IMR-90 (cell line): ENCODE measurements at regions not wholly inside any gene's neighbourhood (a gene's known extent, or its start where the extent isn't known, plus 50 kb on each side); places are given as distances from the start of the nearest gene placed in this dataset.

Experiments
- ATAC-seq: fragments of 200-7000 bp; cut with Tn5 transposase; 2 replicates; pipeline ENCODE4 v1.9.1; 2020; ENCODE audit warnings: low read depth, mild to moderate bottlenecking, moderate library complexity
- BruUV-seq: library from RNA; stranded (reverse); fragments of 400-500 nt; replicated peaks from 2 replicates; lab custom pipeline; 2021; lab: Mats Ljungman, UMichigan
- CTCF ChIA-PET: fragments of 300-600 bp; formaldehyde crosslinking; extraction: SDS; loops from one replicate; lab custom pipeline; 2021; ENCODE audit warnings: antibody characterized with exemption; lab: Yijun Ruan, JAX
- POLR2A ChIA-PET: fragments of 300-600 bp; sonication (Branson Sonifier 250); formaldehyde crosslinking; loops from one replicate; lab custom pipeline; 2022; ENCODE audit warnings: antibody characterized with exemption; ENCODE audit not compliant: unreplicated experiment; lab: Charles Lee
- DNase-seq: peaks from one replicate; pipeline ENCODE4 v3.0.0; 2013
- H2AFZ ChIP-seq: replicated peaks from 2 replicates; pipeline ENCODE3; 2013; ENCODE audit warnings: low read length, mild to moderate bottlenecking; ENCODE audit not compliant: poor library complexity
- H2AK5ac ChIP-seq: 2 replicates; pipeline ENCODE4 v1.6.1; 2013; ENCODE audit warnings: low read depth, low read length, inconsistent platforms
- H2AK9ac ChIP-seq: replicated peaks from 2 replicates; pipeline ENCODE3; 2013; ENCODE audit warnings: mild to moderate bottlenecking, low read depth, low read length, moderate library complexity; ENCODE audit not compliant: poor library complexity
- H2BK120ac ChIP-seq: 2 replicates; pipeline ENCODE4 v1.6.1; 2013; ENCODE audit warnings: low read depth, low read length, inconsistent platforms
- H2BK15ac ChIP-seq: 3 replicates; pipeline ENCODE4 v1.6.1; 2013; ENCODE audit warnings: low read depth, low read length, inconsistent platforms
- H2BK20ac ChIP-seq: 2 replicates; pipeline ENCODE4 v1.6.1; 2013; ENCODE audit warnings: low read depth, mild to moderate bottlenecking, inconsistent platforms, low read length, moderate library complexity
- H2BK5ac ChIP-seq: 2 replicates; pipeline ENCODE4 v1.6.1; 2013; ENCODE audit warnings: mild to moderate bottlenecking, low read depth, low read length, inconsistent platforms; ENCODE audit not compliant: poor library complexity, severe bottlenecking
- H3K14ac ChIP-seq: replicated peaks from 2 replicates; pipeline ENCODE4 v1.6.1; 2013; ENCODE audit warnings: low read depth, low read length, inconsistent platforms
- H3K18ac ChIP-seq: 2 replicates; pipeline ENCODE4 v1.6.1; 2013; ENCODE audit warnings: low read depth, low read length, control low read depth
- H3K23ac ChIP-seq: 2 replicates; pipeline ENCODE4 v1.6.1; 2013; ENCODE audit warnings: low read depth, low read length, inconsistent platforms
- H3K27ac ChIP-seq: 2 replicates; pipeline ENCODE4 v1.5.1; 2013; ENCODE audit warnings: mild to moderate bottlenecking, control low read depth, low read length; ENCODE audit not compliant: insufficient read depth
- H3K27me3 ChIP-seq: 2 replicates; pipeline ENCODE4 v1.6.1; 2013; ENCODE audit warnings: low read length; ENCODE audit not compliant: control insufficient read depth, insufficient read depth
- H3K36me3 ChIP-seq: 2 replicates; pipeline ENCODE4 v1.6.1; 2013; ENCODE audit warnings: low read length, mixed read lengths; ENCODE audit not compliant: control insufficient read depth, insufficient read depth
- H3K4ac ChIP-seq: 2 replicates; pipeline ENCODE4 v1.6.1; 2013; ENCODE audit warnings: low read depth, low read length, inconsistent platforms
- H3K4me1 ChIP-seq: 2 replicates; pipeline ENCODE4 v1.6.1; 2013; ENCODE audit warnings: low read length, mixed read lengths; ENCODE audit not compliant: control insufficient read depth, insufficient read depth
- H3K4me2 ChIP-seq: 2 replicates; pipeline ENCODE4 v1.6.1; 2013; ENCODE audit warnings: low read depth, mild to moderate bottlenecking, control low read depth, low read length, moderate library complexity
- H3K4me3 ChIP-seq: 2 replicates; pipeline ENCODE4 v1.5.1; 2013; ENCODE audit warnings: low read depth, mild to moderate bottlenecking, control low read depth, low read length, moderate library complexity; ENCODE audit not compliant: insufficient read depth
- H3K56ac ChIP-seq: 2 replicates; pipeline ENCODE4 v1.6.1; 2013; ENCODE audit warnings: low read length, inconsistent platforms; ENCODE audit not compliant: insufficient read depth; ENCODE audit errors: extremely low read depth
- H3K79me1 ChIP-seq, 2 experiments: 2 replicates each; pipeline ENCODE4 v1.6.1; 2013; ENCODE audit warnings: low read length in 2 of 2, inconsistent platforms in 1 of 2, low read depth in 1 of 2
- H3K9ac ChIP-seq: 2 replicates; pipeline ENCODE4 v1.6.1; 2013; ENCODE audit warnings: low read depth, low read length, control low read depth
- H3K9me1 ChIP-seq: 2 replicates; pipeline ENCODE4 v1.6.1; 2013; ENCODE audit warnings: low read length, inconsistent platforms; ENCODE audit not compliant: insufficient read depth
- H3K9me3 ChIP-seq: 2 replicates; pipeline ENCODE4 v1.6.1; 2013; ENCODE audit warnings: low read length; ENCODE audit not compliant: control insufficient read depth, insufficient read depth
- H4K20me1 ChIP-seq: 2 replicates; pipeline ENCODE4 v1.6.1; 2013; ENCODE audit warnings: low read length, inconsistent platforms; ENCODE audit not compliant: insufficient read depth
- H4K5ac ChIP-seq: 2 replicates; pipeline ENCODE4 v1.6.1; 2013; ENCODE audit warnings: mild to moderate bottlenecking, low read depth, low read length, control low read depth
- H4K8ac ChIP-seq, 2 experiments: 2 replicates each; pipeline ENCODE4 v1.6.1; 2013; ENCODE audit warnings: low read depth in 2 of 2, low read length in 2 of 2, control low read depth in 1 of 2, inconsistent platforms in 1 of 2
- H4K91ac ChIP-seq: 2 replicates; pipeline ENCODE4 v1.6.1; 2013; ENCODE audit warnings: low read depth, low read length, inconsistent platforms; ENCODE audit not compliant: insufficient read depth
- BHLHE40 ChIP-seq: fragments of 150-350 bp; IDR thresholded peaks from 2 replicates; pipeline ENCODE4 v1.6.1; 2016; ENCODE audit warnings: mild to moderate bottlenecking, low read depth, low read length
- CEBPB ChIP-seq: IDR thresholded peaks from 2 replicates; pipeline ENCODE4 v1.6.1; 2012; ENCODE audit warnings: low read depth, low read length, improper control_type of control experiment
- CHD1 ChIP-seq: IDR thresholded peaks from 2 replicates; pipeline ENCODE4 v1.6.1; 2012; ENCODE audit warnings: low read depth, low read length, improper control_type of control experiment
- CTCF ChIP-seq: conservative IDR thresholded peaks from 2 replicates; pipeline ENCODE4 v1.5.1; 2012; ENCODE audit warnings: mild to moderate bottlenecking, low read depth, low read length, improper control_type of control experiment
- FOS ChIP-seq: fragments of 150-350 bp; IDR thresholded peaks from 2 replicates; pipeline ENCODE4 v1.6.1; 2016; ENCODE audit warnings: low read depth, low read length
- MAFK ChIP-seq: IDR thresholded peaks from 2 replicates; pipeline ENCODE4 v1.6.1; 2012; ENCODE audit warnings: low read depth, low read length, improper control_type of control experiment
- MAZ ChIP-seq: IDR thresholded peaks from 2 replicates; pipeline ENCODE4 v1.6.1; 2012; ENCODE audit warnings: low read depth, mild to moderate bottlenecking, low read length, improper control_type of control experiment, moderate library complexity, borderline replicate concordance
- MXI1 ChIP-seq: IDR thresholded peaks from 2 replicates; pipeline ENCODE4 v1.6.1; 2012; ENCODE audit warnings: low read depth, mild to moderate bottlenecking, low read length, moderate library complexity, borderline replicate concordance
- NFE2L2 ChIP-seq: fragments of 150-350 bp; IDR thresholded peaks from 2 replicates; pipeline ENCODE4 v1.6.1; 2016; ENCODE audit warnings: low read depth, mild to moderate bottlenecking, low read length
- POLR2A ChIP-seq: IDR thresholded peaks from 2 replicates; pipeline ENCODE4 v1.6.1; 2012; ENCODE audit warnings: mild to moderate bottlenecking, low read depth, low read length
- RAD21 ChIP-seq: IDR thresholded peaks from 2 replicates; pipeline ENCODE4 v1.6.1; 2012; ENCODE audit warnings: low read length, improper control_type of control experiment
- RCOR1 ChIP-seq: IDR thresholded peaks from 2 replicates; pipeline ENCODE4 v1.6.1; 2012; ENCODE audit warnings: mild to moderate bottlenecking, low read length, improper control_type of control experiment; ENCODE audit not compliant: insufficient replicate concordance
- RFX5 ChIP-seq: IDR thresholded peaks from 2 replicates; pipeline ENCODE4 v1.8.0; 2012; ENCODE audit warnings: low read depth, mild to moderate bottlenecking, low read length, moderate library complexity
- SMC3 ChIP-seq: fragments of 150-350 bp; IDR thresholded peaks from 2 replicates; pipeline ENCODE4 v1.6.1; 2016; ENCODE audit warnings: low read depth, mild to moderate bottlenecking, antibody characterized with exemption, low read length, moderate library complexity
- WGBS, 2 experiments: methylation state at CpG; one replicate each; pipeline versions ENCODE4 v1.1.5 to v1.1.7; 2013; ENCODE audit warnings: missing lambda C conversion rate in 2 of 2; ENCODE audit not compliant: insufficient read length in 1 of 2; ENCODE audit errors: extremely low coverage in 2 of 2; 5-methylcytosine and 5-hydroxymethylcytosine counted together
- dilution Hi-C: fragments of 300-500 bp; cut with HindIII; formaldehyde crosslinking; loops from one replicate; pipeline ENCODE4 v1.14.3; 2018; ENCODE audit warnings: low sequenced_read_pairs; ENCODE audit not compliant: unreplicated experiment
- in situ Hi-C: fragments of 300-500 bp; cut with MboI; formaldehyde crosslinking; loops from 3 replicates; pipeline ENCODE4 v1.14.3; 2019; ENCODE audit warnings: low sequenced_read_pairs, inconsistent platforms, mixed read lengths
- intact Hi-C: fragments of 100-400 bp; cut with micrococcal nuclease; formaldehyde crosslinking; loops from 2 replicates; pipeline ENCODE4 v1.10.0; 2022
- TF ChIP-seq, protein P1 (sequence below): fragments of 150-350 bp; IDR thresholded peaks from 2 replicates; pipeline ENCODE4 v1.6.1; 2017; ENCODE audit warnings: mild to moderate bottlenecking, antibody characterized with exemption, low read length, low read depth
- TF ChIP-seq, protein P2 (sequence below): fragments of 150-350 bp; IDR thresholded peaks from 2 replicates; pipeline ENCODE4 v1.6.1; 2016; ENCODE audit warnings: low read depth, mild to moderate bottlenecking, low read length, moderate library complexity, borderline replicate concordance

DNA sequence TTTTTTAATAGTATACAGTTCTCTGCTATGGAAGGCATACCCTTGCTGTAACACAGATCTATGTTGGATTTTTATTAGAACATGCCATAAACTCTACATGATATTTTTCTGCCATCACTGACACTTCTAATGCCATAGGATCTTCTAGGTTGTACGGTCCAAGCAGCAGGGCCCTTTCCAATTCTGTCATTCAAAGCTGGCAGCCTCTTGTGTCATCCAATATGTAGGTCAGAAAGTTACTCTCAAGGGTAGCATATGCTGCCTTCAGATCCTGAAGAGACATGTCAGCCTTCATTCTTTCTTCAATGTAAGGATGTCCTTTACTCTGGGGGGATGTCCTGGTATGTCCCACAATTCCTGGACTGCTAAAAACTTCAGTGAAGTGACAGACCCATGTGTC is 629.2 kb upstream of the USP24 start:
- Histone ChIP-seq H2AK9ac (no peak overlapping the region), H3K56ac (no peak overlapping the region), H3K27me3 (no peaks in the 10 kb centered on the region), H3K4me1 (no peaks in the 10 kb centered on the region), H3K9me1 (no peaks in the 10 kb centered on the region; the same call in 1 of the 2 replicates), H3K23ac (no peak overlapping the region), H2BK120ac (no peak overlapping the region), H3K9ac (no peak overlapping the region), H2AFZ (no peak overlapping the region), H4K5ac (no peak overlapping the region), H3K4me3 (no peak overlapping the region), H3K36me3 (no peaks in the 10 kb centered on the region), H2BK15ac (no peak overlapping the region), H2AK5ac (no peak overlapping the region), H3K4ac (no peak overlapping the region), H3K18ac (no peak overlapping the region; the same call in 1 of the 2 replicates), H2BK20ac (peak overlapping the region; percentile 9; the same call in 1 of the 2 replicates), H4K8ac (no peak overlapping the region), H4K20me1 (no peaks in the 10 kb centered on the region), H3K79me1 (no peaks in the 10 kb centered on the region), H3K4me2 (no peak overlapping the region), H2BK5ac (no peak overlapping the region), H4K91ac (0 out of 2 replicates have a peak overlapping the region, but pooled peaks have one; percentile 7), H3K14ac (no peak overlapping the region), H3K9me3 (no peaks in the 10 kb centered on the region), H3K27ac (no peak overlapping the region)
- BruUV-seq: no TSS peak
- no CpG with 5 or more reads among the region's 1 CpG for WGBS, 2 experiments
- POLR2A ChIA-PET: no interaction called here
- in situ Hi-C loops (no loop called here), dilution Hi-C loops (no loop called here), intact Hi-C loops (loop anchor here (10.0 kb wide), 1 partner anchor 340 kb away; no protein-coding TSS in a partner anchor)
- ATAC-seq (no peak), DNase-seq (no peak)
- no peak for TF ChIP-seq BHLHE40
- TF ChIP-seq RAD21: no peak
- TF ChIP-seq, protein P1, sequence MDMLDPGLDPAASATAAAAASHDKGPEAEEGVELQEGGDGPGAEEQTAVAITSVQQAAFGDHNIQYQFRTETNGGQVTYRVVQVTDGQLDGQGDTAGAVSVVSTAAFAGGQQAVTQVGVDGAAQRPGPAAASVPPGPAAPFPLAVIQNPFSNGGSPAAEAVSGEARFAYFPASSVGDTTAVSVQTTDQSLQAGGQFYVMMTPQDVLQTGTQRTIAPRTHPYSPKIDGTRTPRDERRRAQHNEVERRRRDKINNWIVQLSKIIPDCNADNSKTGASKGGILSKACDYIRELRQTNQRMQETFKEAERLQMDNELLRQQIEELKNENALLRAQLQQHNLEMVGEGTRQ: no peak
- TF ChIP-seq SMC3: no peak
- TF ChIP-seq CHD1: no peak
- TF ChIP-seq, protein P2, sequence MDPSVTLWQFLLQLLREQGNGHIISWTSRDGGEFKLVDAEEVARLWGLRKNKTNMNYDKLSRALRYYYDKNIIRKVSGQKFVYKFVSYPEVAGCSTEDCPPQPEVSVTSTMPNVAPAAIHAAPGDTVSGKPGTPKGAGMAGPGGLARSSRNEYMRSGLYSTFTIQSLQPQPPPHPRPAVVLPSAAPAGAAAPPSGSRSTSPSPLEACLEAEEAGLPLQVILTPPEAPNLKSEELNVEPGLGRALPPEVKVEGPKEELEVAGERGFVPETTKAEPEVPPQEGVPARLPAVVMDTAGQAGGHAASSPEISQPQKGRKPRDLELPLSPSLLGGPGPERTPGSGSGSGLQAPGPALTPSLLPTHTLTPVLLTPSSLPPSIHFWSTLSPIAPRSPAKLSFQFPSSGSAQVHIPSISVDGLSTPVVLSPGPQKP: no peak
- TF ChIP-seq FOS: no peak
- TF ChIP-seq MAFK: no peak
- TF ChIP-seq MAZ: no peak
- no peak for TF ChIP-seq RFX5
- TF ChIP-seq CTCF: no peak
- no peak for TF ChIP-seq NFE2L2
- no peak for TF ChIP-seq CEBPB
- no peak for TF ChIP-seq POLR2A
- no peak for TF ChIP-seq RCOR1
- no peak for TF ChIP-seq MXI1
- CTCF ChIA-PET: no interaction called here
